HepG2 (cell line): ENCODE measurements at regions not wholly inside any gene's neighbourhood (a gene's known extent, or its start where the extent isn't known, plus 50 kb on each side); places are given as distances from the start of the nearest gene placed in this dataset.

Source experiments
- ATAC-seq: fragments of 200-7000 bp; cut with Tn5 transposase; 3 replicates; pipeline ENCODE4 v1.9.1; 2020; ENCODE audit warnings: mild to moderate bottlenecking, moderate library complexity
- BruUV-seq: library from RNA; stranded (reverse); fragments of 400-500 nt; replicated peaks from 2 replicates; lab custom pipeline; 2021; lab: Mats Ljungman, UMichigan
- CTCF ChIA-PET: fragments of 300-600 bp; formaldehyde crosslinking; extraction: SDS; loops from one replicate; lab custom pipeline; 2021; ENCODE audit warnings: low total read pairs, inconsistent platforms, low intra/inter-chr PET ratio; lab: Yijun Ruan, JAX
- POLR2A ChIA-PET: fragments of 350-600 bp; sonication (Branson Sonifier 250); formaldehyde crosslinking; loops from one replicate; lab custom pipeline; 2020; ENCODE audit warnings: antibody characterized with exemption, inconsistent platforms; lab: Yijun Ruan, JAX
- DNase-seq: peaks from one replicate; pipeline ENCODE4 v3.0.0-alpha.2; 2015; ENCODE audit warnings: low spot score
- FAIRE-seq: peaks from 3 replicates; lab custom pipeline; 2011; peaks lifted over from hg19 to GRCh38; lab: Jason Lieb, UNC
- H2AFZ ChIP-seq: one replicate; pipeline ENCODE4 v1.6.1; 2011; ENCODE audit warnings: low read length, inconsistent platforms
- H3K27ac ChIP-seq: fragments of 300-600 bp; 3 replicates; pipeline ENCODE4 v1.8.0; 2011; ENCODE audit warnings: mixed run types, mild to moderate bottlenecking, mixed read lengths, low read length, inconsistent platforms; ENCODE audit not compliant: insufficient read depth; ENCODE audit errors: extremely low read length
- H3K27me3 ChIP-seq, 2 experiments: fragments of 200-600 bp in 1 of 2; 2 replicates in 1 of 2; 3 replicates in 1 of 2; pipeline versions ENCODE4 v1.6.0 to v1.8.0; 2011; ENCODE audit warnings: low read length in 2 of 2, mild to moderate bottlenecking in 2 of 2, moderate library complexity in 2 of 2, inconsistent platforms in 1 of 2; ENCODE audit not compliant: insufficient read depth in 2 of 2, control insufficient read depth in 1 of 2
- H3K36me3 ChIP-seq, 2 experiments: fragments of 200-600 bp in 1 of 2; replicated peaks in 1 of 2; 2 replicates in 1 of 2; 3 replicates in 1 of 2; pipeline versions ENCODE4 v1.5.1 to v1.8.0; 2011; ENCODE audit warnings: low read length in 2 of 2, inconsistent platforms in 1 of 2; ENCODE audit not compliant: insufficient read depth in 2 of 2, control insufficient read depth in 1 of 2
- H3K4me1 ChIP-seq: 2 replicates; pipeline ENCODE4 v1.5.1; 2012; ENCODE audit warnings: low read length, inconsistent platforms; ENCODE audit not compliant: insufficient read depth
- H3K4me2 ChIP-seq: 2 replicates; pipeline ENCODE4 v1.6.0; 2011; ENCODE audit warnings: low read depth, low read length, inconsistent platforms
- H3K4me3 ChIP-seq, 3 experiments: fragments of 200-600 bp in 1 of 3; sonication (generic), shearing (Covaris generic) in 1 of 3; replicated peaks in 1 of 3; 2 replicates each; pipeline ENCODE4 v1.5.1; 2011 to 2016; ENCODE audit warnings: low read length in 3 of 3, inconsistent platforms in 2 of 3, low read depth in 2 of 3, mild to moderate bottlenecking in 2 of 3, control low read depth in 1 of 3, mixed read lengths in 1 of 3; ENCODE audit not compliant: insufficient read depth in 1 of 3
- H3K79me2 ChIP-seq: one replicate; pipeline ENCODE4 v1.6.1; 2011; ENCODE audit warnings: low read length, inconsistent platforms; ENCODE audit not compliant: insufficient read depth
- H3K9ac ChIP-seq: 2 replicates; pipeline ENCODE4 v1.6.0; 2011; ENCODE audit warnings: mild to moderate bottlenecking, low read depth, low read length, inconsistent platforms; ENCODE audit not compliant: insufficient read depth
- H3K9me3 ChIP-seq: 2 replicates; pipeline ENCODE4 v1.5.1; 2012; ENCODE audit warnings: mild to moderate bottlenecking, low read length
- H4K20me1 ChIP-seq: 2 replicates; pipeline ENCODE4 v1.6.0; 2011; ENCODE audit warnings: inconsistent platforms, mild to moderate bottlenecking, low read length, moderate library complexity; ENCODE audit not compliant: insufficient read depth
- BRCA1 ChIP-seq: sonication (generic); formaldehyde crosslinking; IDR thresholded peaks from 2 replicates; pipeline ENCODE4 v1.4.0; 2020; ENCODE audit warnings: missing genetic modification reagents
- KLF13 ChIP-seq: sonication (generic); formaldehyde crosslinking; IDR thresholded peaks from 2 replicates; pipeline ENCODE4 v1.4.0; 2020; ENCODE audit warnings: mild to moderate bottlenecking, missing genetic modification reagents
- MTF2 ChIP-seq: sonication (generic); formaldehyde crosslinking; IDR thresholded peaks from 2 replicates; pipeline ENCODE4 v1.5.0; 2020; ENCODE audit warnings: missing genetic modification reagents, borderline replicate concordance
- PBX2 ChIP-seq: IDR thresholded peaks from 2 replicates; pipeline ENCODE4 v1.6.1; 2016; ENCODE audit warnings: control low read depth
- SMARCC2 ChIP-seq: fragments of 450-650 bp; IDR thresholded peaks from 2 replicates; pipeline ENCODE4 v1.6.1; 2017; ENCODE audit warnings: antibody characterized with exemption, mild to moderate bottlenecking
- TFE3 ChIP-seq: IDR thresholded peaks from 2 replicates; pipeline ENCODE4 v1.6.1; 2016
- ZBTB1 ChIP-seq: sonication (generic); formaldehyde crosslinking; IDR thresholded peaks from 2 replicates; pipeline ENCODE4 v1.4.0; 2020; ENCODE audit warnings: missing genetic modification reagents, borderline replicate concordance
- ZNF382 ChIP-seq: sonication (generic); formaldehyde crosslinking; IDR thresholded peaks from 2 replicates; pipeline ENCODE4 v1.5.0; 2020; ENCODE audit warnings: missing genetic modification reagents, mild to moderate bottlenecking, borderline replicate concordance
- ZNF550 ChIP-seq: sonication (generic); formaldehyde crosslinking; IDR thresholded peaks from 2 replicates; pipeline ENCODE4 v1.4.0; 2020; ENCODE audit warnings: mild to moderate bottlenecking, missing genetic modification reagents, borderline replicate concordance
- ZNF572 ChIP-seq: sonication (generic); formaldehyde crosslinking; IDR thresholded peaks from 2 replicates; pipeline ENCODE4 v1.5.1; 2020; ENCODE audit warnings: mild to moderate bottlenecking, missing genetic modification reagents
- ZNF841 ChIP-seq: sonication (generic); formaldehyde crosslinking; IDR thresholded peaks from 2 replicates; pipeline ENCODE4 v1.8.1; 2023; ENCODE audit warnings: missing genetic modification reagents, borderline replicate concordance
- WGBS: methylation state at CpG from one replicate; pipeline ENCODE4 v1.1.6; 2017; ENCODE audit warnings: low lambda C conversion rate; 5-methylcytosine and 5-hydroxymethylcytosine counted together
- in situ Hi-C: cut with HindIII; loops from 2 replicates; pipeline ENCODE4 v1.10.0; 2017; ENCODE audit warnings: low pct_unique_long_range_greater_than_20kb; ENCODE audit not compliant: extremely low pct_ligation_motif_present
- intact Hi-C: fragments of 100-400 bp; cut with micrococcal nuclease; formaldehyde crosslinking; loops from one replicate; pipeline ENCODE4 v1.10.0; 2022; ENCODE audit not compliant: unreplicated experiment
- TF ChIP-seq, protein P1 (sequence below): sonication (generic); formaldehyde crosslinking; IDR thresholded peaks from 2 replicates; pipeline ENCODE4 v1.4.0; 2020; ENCODE audit warnings: missing genetic modification reagents
- TF ChIP-seq, protein P2 (sequence below): sonication (generic); formaldehyde crosslinking; IDR thresholded peaks from 2 replicates; pipeline ENCODE4 v1.4.0; 2020; ENCODE audit warnings: missing genetic modification reagents

DNA sequence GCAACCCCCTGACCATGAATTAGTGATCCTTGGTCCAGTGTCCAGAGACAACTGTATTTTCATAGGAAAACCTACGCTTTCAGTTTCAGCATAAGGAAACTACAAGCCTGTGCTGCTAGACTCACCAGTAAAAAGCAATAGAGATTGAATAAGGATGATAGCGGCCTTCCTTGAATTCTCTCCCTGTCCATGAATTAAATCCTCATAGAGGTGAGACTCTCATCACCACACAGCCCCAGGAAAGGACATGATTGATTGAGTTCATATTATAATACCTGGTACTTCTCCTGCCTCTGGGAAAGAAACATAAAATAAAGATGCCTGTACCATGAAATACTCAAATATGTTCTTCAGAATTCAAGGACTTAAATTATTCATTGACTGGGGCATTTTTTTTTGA, 146.3 kb upstream of the SPOPL start:
- FAIRE-seq (no peak), ATAC-seq (no peak), DNase-seq (no peak)
- H3K4me1 ChIP-seq = peaks cover 10% of the 10 kb centered on the region
- no peak overlapping the region for H3K9ac ChIP-seq
- no peaks in the 10 kb centered on the region for H3K9me3 ChIP-seq
- no peak overlapping the region for H3K4me3 ChIP-seq
- H2AFZ ChIP-seq = no peak overlapping the region
- no peak for TF ChIP-seq SMARCC2
- no peak for TF ChIP-seq TFE3 (CRISPR knock-in tag)
- no peak for TF ChIP-seq ZBTB1 (CRISPR knock-in tag)
- no peak for TF ChIP-seq ZNF550 (CRISPR knock-in tag)
- no peak for TF ChIP-seq ZNF572 (CRISPR knock-in tag)
- TF ChIP-seq KLF13 (CRISPR knock-in tag) = no peak
- TF ChIP-seq PBX2 = no peak
- TF ChIP-seq, protein P1, sequence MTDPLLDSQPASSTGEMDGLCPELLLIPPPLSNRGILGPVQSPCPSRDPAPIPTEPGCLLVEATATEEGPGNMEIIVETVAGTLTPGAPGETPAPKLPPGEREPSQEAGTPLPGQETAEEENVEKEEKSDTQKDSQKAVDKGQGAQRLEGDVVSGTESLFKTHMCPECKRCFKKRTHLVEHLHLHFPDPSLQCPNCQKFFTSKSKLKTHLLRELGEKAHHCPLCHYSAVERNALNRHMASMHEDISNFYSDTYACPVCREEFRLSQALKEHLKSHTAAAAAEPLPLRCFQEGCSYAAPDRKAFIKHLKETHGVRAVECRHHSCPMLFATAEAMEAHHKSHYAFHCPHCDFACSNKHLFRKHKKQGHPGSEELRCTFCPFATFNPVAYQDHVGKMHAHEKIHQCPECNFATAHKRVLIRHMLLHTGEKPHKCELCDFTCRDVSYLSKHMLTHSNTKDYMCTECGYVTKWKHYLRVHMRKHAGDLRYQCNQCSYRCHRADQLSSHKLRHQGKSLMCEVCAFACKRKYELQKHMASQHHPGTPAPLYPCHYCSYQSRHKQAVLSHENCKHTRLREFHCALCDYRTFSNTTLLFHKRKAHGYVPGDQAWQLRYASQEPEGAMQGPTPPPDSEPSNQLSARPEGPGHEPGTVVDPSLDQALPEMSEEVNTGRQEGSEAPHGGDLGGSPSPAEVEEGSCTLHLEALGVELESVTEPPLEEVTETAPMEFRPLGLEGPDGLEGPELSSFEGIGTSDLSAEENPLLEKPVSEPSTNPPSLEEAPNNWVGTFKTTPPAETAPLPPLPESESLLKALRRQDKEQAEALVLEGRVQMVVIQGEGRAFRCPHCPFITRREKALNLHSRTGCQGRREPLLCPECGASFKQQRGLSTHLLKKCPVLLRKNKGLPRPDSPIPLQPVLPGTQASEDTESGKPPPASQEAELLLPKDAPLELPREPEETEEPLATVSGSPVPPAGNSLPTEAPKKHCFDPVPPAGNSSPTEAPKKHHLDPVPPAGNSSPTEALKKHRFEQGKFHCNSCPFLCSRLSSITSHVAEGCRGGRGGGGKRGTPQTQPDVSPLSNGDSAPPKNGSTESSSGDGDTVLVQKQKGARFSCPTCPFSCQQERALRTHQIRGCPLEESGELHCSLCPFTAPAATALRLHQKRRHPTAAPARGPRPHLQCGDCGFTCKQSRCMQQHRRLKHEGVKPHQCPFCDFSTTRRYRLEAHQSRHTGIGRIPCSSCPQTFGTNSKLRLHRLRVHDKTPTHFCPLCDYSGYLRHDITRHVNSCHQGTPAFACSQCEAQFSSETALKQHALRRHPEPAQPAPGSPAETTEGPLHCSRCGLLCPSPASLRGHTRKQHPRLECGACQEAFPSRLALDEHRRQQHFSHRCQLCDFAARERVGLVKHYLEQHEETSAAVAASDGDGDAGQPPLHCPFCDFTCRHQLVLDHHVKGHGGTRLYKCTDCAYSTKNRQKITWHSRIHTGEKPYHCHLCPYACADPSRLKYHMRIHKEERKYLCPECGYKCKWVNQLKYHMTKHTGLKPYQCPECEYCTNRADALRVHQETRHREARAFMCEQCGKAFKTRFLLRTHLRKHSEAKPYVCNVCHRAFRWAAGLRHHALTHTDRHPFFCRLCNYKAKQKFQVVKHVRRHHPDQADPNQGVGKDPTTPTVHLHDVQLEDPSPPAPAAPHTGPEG = no peak
- no peak for TF ChIP-seq ZNF382 (CRISPR knock-in tag)
- TF ChIP-seq, protein P2, sequence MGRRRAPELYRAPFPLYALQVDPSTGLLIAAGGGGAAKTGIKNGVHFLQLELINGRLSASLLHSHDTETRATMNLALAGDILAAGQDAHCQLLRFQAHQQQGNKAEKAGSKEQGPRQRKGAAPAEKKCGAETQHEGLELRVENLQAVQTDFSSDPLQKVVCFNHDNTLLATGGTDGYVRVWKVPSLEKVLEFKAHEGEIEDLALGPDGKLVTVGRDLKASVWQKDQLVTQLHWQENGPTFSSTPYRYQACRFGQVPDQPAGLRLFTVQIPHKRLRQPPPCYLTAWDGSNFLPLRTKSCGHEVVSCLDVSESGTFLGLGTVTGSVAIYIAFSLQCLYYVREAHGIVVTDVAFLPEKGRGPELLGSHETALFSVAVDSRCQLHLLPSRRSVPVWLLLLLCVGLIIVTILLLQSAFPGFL (CRISPR knock-in tag) = no peak
- TF ChIP-seq BRCA1 (CRISPR knock-in tag) = no peak
- no peak for TF ChIP-seq ZNF841 (CRISPR knock-in tag)
- no peak for TF ChIP-seq MTF2 (CRISPR knock-in tag)
- ChIA-PET CTCF (no interaction called here), POLR2A (no interaction called here)
- H3K4me2 ChIP-seq = no peak overlapping the region
- H3K27ac ChIP-seq = no peak overlapping the region
- BruUV-seq = no TSS peak
- 98% methylated on average over 2 of the region's 2 CpGs for WGBS
- H3K36me3 ChIP-seq = no peaks in the 10 kb centered on the region
- in situ Hi-C loops = no loop called here
- H3K27me3 ChIP-seq = no peaks in the 10 kb centered on the region
- intact Hi-C loops = no loop called here
- H4K20me1 ChIP-seq = no peaks in the 10 kb centered on the region
- H3K79me2 ChIP-seq = no peaks in the 10 kb centered on the region
